SK-N-DZ (cell line): ENCODE measurements at regions not wholly inside any gene's neighbourhood (a gene's known extent, or its start where the extent isn't known, plus 50 kb on each side); places are given as distances from the start of the nearest gene placed in this dataset.

Experiments
- DNase-seq: peaks from one replicate; pipeline ENCODE4 v3.0.0-alpha.2; 2015; ENCODE audit warnings: low spot score

- DNase-seq = no peak
These were observed 88.5 kb upstream of the PTPN1 start for GRCh38 chr20:50421356-50422340.

GRCh38 chr20:50423758-50424157, 86.4 kb upstream of the PTPN1 start:
- no peak for DNase-seq

GRCh38 chr20:50425076-50425475, 85.1 kb upstream of the PTPN1 start:
- DNase-seq = no peak

- DNase-seq = no peak
These were observed 83.1 kb upstream of the PTPN1 start for GRCh38 chr20:50426866-50427718.

- DNase-seq = no peak
These were observed 82.5 kb upstream of the PTPN1 start for GRCh38 chr20:50427719-50428083.

- DNase-seq = no peak
These were observed 81.9 kb upstream of the PTPN1 start for GRCh38 chr20:50428097-50428828.

GRCh38 chr20:50429412-50429811, 80.8 kb upstream of the PTPN1 start:
- DNase-seq = no peak

GRCh38 chr20:50431066-50431450, 79.1 kb upstream of the PTPN1 start:
- no peak for DNase-seq

GRCh38 chr20:50433001-50433761, 77.0 kb upstream of the PTPN1 start:
- no peak for DNase-seq

GRCh38 chr20:50434321-50434652, 75.9 kb upstream of the PTPN1 start:
- DNase-seq = no peak

GRCh38 chr20:50434653-50435396, 75.4 kb upstream of the PTPN1 start:
- DNase-seq = no peak

- no peak for DNase-seq
These were observed 74.7 kb upstream of the PTPN1 start for GRCh38 chr20:50435397-50436051.

- no peak for DNase-seq
These were observed 74.0 kb upstream of the PTPN1 start for GRCh38 chr20:50436052-50436656.

- DNase-seq = no peak
These were observed 73.5 kb upstream of the PTPN1 start for GRCh38 chr20:50436696-50437095.

GRCh38 chr20:50438986-50439407, 71.2 kb upstream of the PTPN1 start:
- DNase-seq = no peak

- no peak for DNase-seq
These were observed 70.4 kb upstream of the PTPN1 start for GRCh38 chr20:50439539-50440453.

GRCh38 chr20:50442512-50442911, 67.7 kb upstream of the PTPN1 start:
- DNase-seq = no peak
